Neuronal stem cell (in vitro differentiated cells): ENCODE measurements at regions not wholly inside any gene's neighbourhood (a gene's known extent, or its start where the extent isn't known, plus 50 kb on each side); places are given as distances from the start of the nearest gene placed in this dataset.

Experiments
- DNase-seq: peaks from one replicate; pipeline ENCODE4 v3.0.0-alpha.2; 2013; ENCODE audit warnings: low spot score
- H2AFZ ChIP-seq: one replicate; pipeline ENCODE4 v1.6.1; 2013; ENCODE audit warnings: mild to moderate bottlenecking, low read length, inconsistent platforms
- H2AK5ac ChIP-seq: 2 replicates; pipeline ENCODE4 v1.6.1; 2013; ENCODE audit warnings: low read depth, mild to moderate bottlenecking, inconsistent platforms, low read length, moderate library complexity, mixed read lengths
- H2BK120ac ChIP-seq: 2 replicates; pipeline ENCODE4 v1.6.1; 2013; ENCODE audit warnings: low read depth, mild to moderate bottlenecking, inconsistent platforms, low read length, moderate library complexity, mixed read lengths
- H2BK12ac ChIP-seq: one replicate; pipeline ENCODE4 v1.6.1; 2013; ENCODE audit warnings: low read length, inconsistent platforms
- H2BK15ac ChIP-seq: 2 replicates; pipeline ENCODE4 v1.6.1; 2013; ENCODE audit warnings: mild to moderate bottlenecking, low read length, inconsistent platforms, mixed read lengths
- H2BK5ac ChIP-seq: one replicate; pipeline ENCODE4 v1.6.1; 2013; ENCODE audit warnings: inconsistent platforms, mild to moderate bottlenecking, low read length, moderate library complexity
- H3K14ac ChIP-seq: one replicate; pipeline ENCODE4 v1.6.1; 2013; ENCODE audit warnings: low read length, inconsistent platforms
- H3K18ac ChIP-seq: 2 replicates; pipeline ENCODE4 v1.6.1; 2013; ENCODE audit warnings: low read length, inconsistent platforms
- H3K23ac ChIP-seq: 2 replicates; pipeline ENCODE4 v1.6.1; 2013; ENCODE audit warnings: low read depth, mild to moderate bottlenecking, mixed read lengths, low read length, inconsistent platforms; ENCODE audit not compliant: poor library complexity
- H3K27ac ChIP-seq: replicated peaks from 3 replicates; pipeline ENCODE4 v1.5.1; 2013; ENCODE audit warnings: low read length, inconsistent platforms
- H3K27me3 ChIP-seq, 3 experiments: 2 replicates each; pipeline ENCODE4 v1.6.1; 2013; ENCODE audit warnings: low read length in 3 of 3, mild to moderate bottlenecking in 2 of 3, inconsistent platforms in 1 of 3, low read depth in 1 of 3, mixed read lengths in 1 of 3, moderate library complexity in 1 of 3; ENCODE audit not compliant: control insufficient read depth in 3 of 3, insufficient read depth in 3 of 3
- H3K36me3 ChIP-seq, 2 donors: replicated peaks in 1 of 2; 2 replicates each; pipeline ENCODE4 v1.6.1; 2013; ENCODE audit warnings: low read length in 2 of 2; ENCODE audit not compliant: control insufficient read depth in 2 of 2, insufficient read depth in 2 of 2
- H3K4ac ChIP-seq: 2 replicates; pipeline ENCODE4 v1.6.1; 2013; ENCODE audit warnings: inconsistent platforms, mild to moderate bottlenecking, low read length, moderate library complexity
- H3K4me1 ChIP-seq, 2 donors: 1 replicate in 1 of 2; 2 replicates in 1 of 2; pipeline ENCODE4 v1.6.1; 2013; ENCODE audit warnings: low read length in 2 of 2, low read depth in 1 of 2; ENCODE audit not compliant: control insufficient read depth in 2 of 2, insufficient read depth in 1 of 2
- H3K4me2 ChIP-seq: one replicate; pipeline ENCODE4 v1.6.1; 2013; ENCODE audit warnings: mild to moderate bottlenecking, low read length, inconsistent platforms; ENCODE audit not compliant: insufficient read depth, poor library complexity, severe bottlenecking
- H3K4me3 ChIP-seq, 2 donors: 2 replicates each; pipeline ENCODE4 v1.5.1; 2013; ENCODE audit warnings: low read length in 2 of 2, mild to moderate bottlenecking in 2 of 2, inconsistent platforms in 1 of 2, moderate library complexity in 1 of 2
- H3K79me1 ChIP-seq: one replicate; pipeline ENCODE4 v1.6.1; 2013; ENCODE audit warnings: low read depth, mild to moderate bottlenecking, inconsistent platforms, low read length, moderate library complexity
- H3K9ac ChIP-seq: one replicate; pipeline ENCODE4 v1.6.1; 2013; ENCODE audit warnings: mild to moderate bottlenecking, low read depth, low read length, inconsistent platforms; ENCODE audit not compliant: poor library complexity
- H3K9me3 ChIP-seq, 2 donors: replicated peaks in 1 of 2; 2 replicates each; pipeline versions ENCODE3 to v1.6.1; 2013; ENCODE audit warnings: low read length in 2 of 2, mild to moderate bottlenecking in 2 of 2, inconsistent platforms in 1 of 2, low read depth in 1 of 2, mixed read lengths in 1 of 2, moderate library complexity in 1 of 2; ENCODE audit not compliant: control insufficient read depth in 2 of 2, insufficient read depth in 1 of 2
- H4K8ac ChIP-seq: one replicate; pipeline ENCODE4 v1.6.1; 2013; ENCODE audit warnings: low read depth, mild to moderate bottlenecking, inconsistent platforms, low read length, moderate library complexity
- H4K91ac ChIP-seq: one replicate; pipeline ENCODE4 v1.6.1; 2013; ENCODE audit warnings: low read length, low read depth, mild to moderate bottlenecking, inconsistent platforms; ENCODE audit not compliant: poor library complexity
- WGBS, 2 donors: extraction: QIAGEN DNeasy Blood & Tissue Kit; methylation state at CpG; one replicate each; pipeline ENCODE4 v1.1.7; 2013; ENCODE audit warnings: missing lambda C conversion rate in 2 of 2, mixed read lengths in 1 of 2; ENCODE audit not compliant: insufficient read length in 2 of 2, insufficient replicate concordance in 1 of 2; ENCODE audit errors: extremely low coverage in 2 of 2; 5-methylcytosine and 5-hydroxymethylcytosine counted together

GRCh38 chr2:57908736-57909161 is 137.9 kb upstream of the VRK2 start:
- no peak overlapping the region for H2BK5ac ChIP-seq
- no peak overlapping the region for H4K91ac ChIP-seq
- no peak overlapping the region for H3K4me2 ChIP-seq
- no peaks in the 10 kb centered on the region for H3K9me3 ChIP-seq
- no peak overlapping the region for H4K8ac ChIP-seq
- no peak overlapping the region for H2BK15ac ChIP-seq
- no peaks in the 10 kb centered on the region for H3K4me1 ChIP-seq
- no peak overlapping the region for H3K4me3 ChIP-seq
- H2BK120ac ChIP-seq, result no peak overlapping the region
- no peak overlapping the region for H2AFZ ChIP-seq
- no peak overlapping the region for H3K27ac ChIP-seq
- no peaks in the 10 kb centered on the region for H3K27me3 ChIP-seq
- H2AK5ac ChIP-seq, result no peak overlapping the region
- DNase-seq, result no peak
- no peak overlapping the region for H3K14ac ChIP-seq
- H3K4ac ChIP-seq, result no peak overlapping the region
- H3K36me3 ChIP-seq, result no peaks in the 10 kb centered on the region
- H3K23ac ChIP-seq, result no peak overlapping the region
- H2BK12ac ChIP-seq, result no peak overlapping the region
- no CpG with 5 or more reads among the region's 2 CpGs for WGBS, 2 donors
- H3K18ac ChIP-seq, result no peak overlapping the region
- no peaks in the 10 kb centered on the region for H3K79me1 ChIP-seq
- no peak overlapping the region for H3K9ac ChIP-seq

DNA sequence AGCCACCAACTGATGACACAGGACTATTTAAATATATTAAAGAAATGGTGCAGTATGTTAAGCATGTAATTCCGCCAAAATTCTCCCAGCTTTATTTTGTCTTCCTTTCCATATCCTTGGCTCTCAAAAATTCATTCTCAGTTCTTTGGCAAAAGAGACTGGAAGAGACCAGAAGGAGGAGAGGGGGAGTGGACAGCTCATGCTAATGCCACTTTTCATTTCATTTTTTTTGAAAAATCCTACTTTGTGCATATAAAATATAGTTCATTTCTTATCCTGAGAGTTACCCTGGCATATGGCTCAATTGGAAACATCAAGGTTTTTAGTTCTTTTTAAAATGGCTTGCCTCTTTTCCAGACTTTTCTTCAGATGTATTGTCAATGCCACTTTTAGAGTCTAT is 128.5 kb upstream of the VRK2 start:
- Histone ChIP-seq H3K4ac (no peak overlapping the region), H3K27ac (no peak overlapping the region), H3K36me3 (no peaks in the 10 kb centered on the region), H3K4me3 (no peak overlapping the region), H4K91ac (no peak overlapping the region), H2AK5ac (no peak overlapping the region), H2BK12ac (no peak overlapping the region), H3K27me3 (no peaks in the 10 kb centered on the region), H2BK5ac (no peak overlapping the region), H3K4me2 (no peak overlapping the region), H3K23ac (no peak overlapping the region), H4K8ac (no peak overlapping the region), H3K14ac (no peak overlapping the region), H2BK120ac (no peak overlapping the region), H3K4me1 (no peaks in the 10 kb centered on the region), H2AFZ (no peak overlapping the region), H3K9ac (no peak overlapping the region), H3K18ac (no peak overlapping the region), H3K9me3 (no peaks in the 10 kb centered on the region), H2BK15ac (no peak overlapping the region), H3K79me1 (no peaks in the 10 kb centered on the region)
- WGBS, 2 donors, result no CpG with 5 or more reads among the region's 1 CpG
- DNase-seq, result no peak

DNA sequence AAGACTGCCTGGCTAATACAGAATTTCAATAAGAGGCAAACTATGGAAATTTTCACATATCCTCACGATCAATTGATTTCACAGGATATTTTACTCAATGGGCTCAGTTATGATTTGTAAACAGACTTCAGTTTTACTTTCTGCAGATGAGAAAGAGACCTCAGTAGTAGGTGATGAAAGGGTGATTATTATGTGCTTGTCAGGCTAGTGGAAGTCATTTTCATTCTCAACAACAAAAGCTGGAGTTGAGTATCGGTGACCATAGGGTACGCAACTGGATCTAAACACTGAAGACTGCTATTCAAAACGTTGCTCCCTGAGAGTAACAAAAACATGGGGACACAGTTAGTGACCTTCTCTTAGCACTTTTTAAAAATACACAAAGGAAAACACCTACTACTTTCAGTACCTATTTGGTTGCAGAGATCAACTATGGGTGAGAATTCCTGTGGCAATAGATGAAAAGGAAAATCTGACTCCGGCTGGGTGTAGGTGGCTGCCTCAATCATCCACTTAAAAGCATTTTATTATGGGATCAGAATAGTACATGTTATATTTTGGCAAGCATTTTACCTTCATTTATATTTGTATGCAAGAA is 126.2 kb upstream of the VRK2 start:
- no peak overlapping the region for H3K14ac ChIP-seq
- no peak overlapping the region for H3K27ac ChIP-seq
- no peak overlapping the region for H2BK15ac ChIP-seq
- H2BK120ac ChIP-seq, result no peak overlapping the region
- no peak overlapping the region for H4K8ac ChIP-seq
- no peak overlapping the region for H2AK5ac ChIP-seq
- no peak overlapping the region for H3K4me2 ChIP-seq
- no peak overlapping the region for H2BK12ac ChIP-seq
- no peak overlapping the region for H3K18ac ChIP-seq
- no peaks in the 10 kb centered on the region for H3K27me3 ChIP-seq
- no peaks in the 10 kb centered on the region for H3K9me3 ChIP-seq
- H2AFZ ChIP-seq, result no peak overlapping the region
- H3K4me3 ChIP-seq, result no peak overlapping the region
- DNase-seq, result no peak
- no peak overlapping the region for H3K9ac ChIP-seq
- no CpG with 5 or more reads among the region's 5 CpGs for WGBS, 2 donors
- no peak overlapping the region for H4K91ac ChIP-seq
- H3K4me1 ChIP-seq, result no peaks in the 10 kb centered on the region
- no peak overlapping the region for H2BK5ac ChIP-seq
- no peaks in the 10 kb centered on the region for H3K36me3 ChIP-seq
- no peaks in the 10 kb centered on the region for H3K79me1 ChIP-seq
- no peak overlapping the region for H3K4ac ChIP-seq
- no peak overlapping the region for H3K23ac ChIP-seq

- no peak overlapping the region for H2BK5ac ChIP-seq
- no peaks in the 10 kb centered on the region for H3K9me3 ChIP-seq
- no peak overlapping the region for H3K4me2 ChIP-seq
- no peak overlapping the region for H3K14ac ChIP-seq
- no peaks in the 10 kb centered on the region for H3K79me1 ChIP-seq
- no peak overlapping the region for H2BK12ac ChIP-seq
- no peak overlapping the region for H3K4me3 ChIP-seq
- H3K4ac ChIP-seq, result no peak overlapping the region
- H3K23ac ChIP-seq, result no peak overlapping the region
- H3K18ac ChIP-seq, result no peak overlapping the region
- DNase-seq, result no peak
- H2BK15ac ChIP-seq, result no peak overlapping the region
- no peak overlapping the region for H2BK120ac ChIP-seq
- H4K8ac ChIP-seq, result no peak overlapping the region
- no peak overlapping the region for H3K9ac ChIP-seq
- no peak overlapping the region for H2AFZ ChIP-seq
- H2AK5ac ChIP-seq, result no peak overlapping the region
- no peak overlapping the region for H3K27ac ChIP-seq
- no peaks in the 10 kb centered on the region for H3K36me3 ChIP-seq
- no peaks in the 10 kb centered on the region for H3K27me3 ChIP-seq
- no peak overlapping the region for H4K91ac ChIP-seq
- H3K4me1 ChIP-seq, result no peaks in the 10 kb centered on the region
These were observed 111.9 kb upstream of the VRK2 start for GRCh38 chr2:57934659-57935058.
